ENCODE measurements at regions not wholly inside any gene's neighbourhood (a gene's known extent, or its start where the extent isn't known, plus 50 kb on each side); places are given as distances from the start of the nearest gene placed in this dataset.

- no peaks in the 10 kb centered on the region for H3K9me3 ChIP-seq
- no peaks in the 10 kb centered on the region for H3K4me1 ChIP-seq
- H3K27ac ChIP-seq: no peak overlapping the region
- no peaks in the 10 kb centered on the region for H3K36me3 ChIP-seq
- no peak for DNase-seq (ENCODE audit: low spot score in 2 of 2)
- H3K27me3 ChIP-seq: no peaks in the 10 kb centered on the region
- TF ChIP-seq CTCF (IDR thresholded peaks at IDR 0.05) (no peak), POLR2A (IDR thresholded peaks at IDR 0.05) (no peak), EP300 (IDR thresholded peaks at IDR 0.05) (no peak)
- no peak overlapping the region for H3K4me3 ChIP-seq
- WGBS, 2 donors: 46 to 58% methylated on average over 2 of the region's 2 CpGs
Observed at GRCh38 chrX:25300994-25301393, 285.2 kb upstream of the ARX start.

- H3K27me3 ChIP-seq: peaks cover 0 to 6% of the 10 kb centered on the region in 2 donors
- no peaks in the 10 kb centered on the region for H3K36me3 ChIP-seq
- no peak overlapping the region for H3K27ac ChIP-seq
- no peak overlapping the region for H3K4me3 ChIP-seq
- no peaks in the 10 kb centered on the region for H3K4me1 ChIP-seq
- WGBS, 2 donors: 57 to 60% methylated on average over 1 of the region's 1 CpG
- no peak for TF ChIP-seq POLR2A (IDR thresholded peaks at IDR 0.05)
- TF ChIP-seq CTCF (IDR thresholded peaks at IDR 0.05): no peak
- TF ChIP-seq EP300 (IDR thresholded peaks at IDR 0.05): no peak
- no peak for DNase-seq (ENCODE audit: low spot score in 2 of 2)
- no peaks in the 10 kb centered on the region for H3K9me3 ChIP-seq
Observed at GRCh38 chrX:25296850-25297249, 281.1 kb upstream of the ARX start.

GRCh38 chrX:25295466-25295865 lies 279.7 kb upstream of the ARX start:
- Histone ChIP-seq H3K36me3 (no peaks in the 10 kb centered on the region), H3K9me3 (no peaks in the 10 kb centered on the region), H3K4me3 (no peak overlapping the region), H3K27ac (no peak overlapping the region), H3K27me3 (peaks cover 0 to 6% of the 10 kb centered on the region in 2 donors), H3K4me1 (no peaks in the 10 kb centered on the region)
- WGBS, 2 donors: 29 to 58% methylated on average over 4 of the region's 4 CpGs
- DNase-seq (ENCODE audit: low spot score in 2 of 2): no peak
- TF ChIP-seq CTCF (IDR thresholded peaks at IDR 0.05) (no peak), EP300 (IDR thresholded peaks at IDR 0.05) (no peak), POLR2A (IDR thresholded peaks at IDR 0.05) (no peak)

- Histone ChIP-seq H3K4me1 (no peaks in the 10 kb centered on the region), H3K4me3 (no peak overlapping the region), H3K36me3 (no peaks in the 10 kb centered on the region), H3K9me3 (no peaks in the 10 kb centered on the region), H3K27ac (no peak overlapping the region), H3K27me3 (peaks cover 0 to under 1% of the 10 kb centered on the region in 2 donors)
- DNase-seq (ENCODE audit: low spot score in 2 of 2): no peak
- no peak for TF ChIP-seq CTCF (IDR thresholded peaks at IDR 0.05)
- no peak for TF ChIP-seq EP300 (IDR thresholded peaks at IDR 0.05)
- TF ChIP-seq POLR2A (IDR thresholded peaks at IDR 0.05): no peak
- 64 to 79% methylated on average over 1 of the region's 1 CpG for whole genome bisulfite sequencing, 2 donors
Observed at GRCh38 chrX:25290132-25290531, 274.4 kb upstream of the ARX start.

GRCh38 chrX:25288676-25289075 lies 272.9 kb upstream of the ARX start:
- Histone ChIP-seq H3K27ac (no peak overlapping the region), H3K36me3 (no peaks in the 10 kb centered on the region), H3K4me3 (no peak overlapping the region), H3K27me3 (no peaks in the 10 kb centered on the region), H3K4me1 (no peaks in the 10 kb centered on the region), H3K9me3 (no peaks in the 10 kb centered on the region)
- DNase-seq (ENCODE audit: low spot score in 2 of 2): no peak
- TF ChIP-seq POLR2A (IDR thresholded peaks at IDR 0.05) (no peak), CTCF (IDR thresholded peaks at IDR 0.05) (no peak), EP300 (IDR thresholded peaks at IDR 0.05) (no peak)
- WGBS, 2 donors: 42 to 87% methylated on average over 1 of the region's 1 CpG

Measured in tibial nerve (tissue), 4 donors.